H9 (cell line): ENCODE measurements at regions not wholly inside any gene's neighbourhood (a gene's known extent, or its start where the extent isn't known, plus 50 kb on each side); places are given as distances from the start of the nearest gene placed in this dataset.
A peak's percentile ranks its signal among the peaks of the same experiment; 100 is the strongest.

Experiments used
- DNase-seq: peaks from one replicate; pipeline ENCODE4 v3.0.0-alpha.2; 2017
- H2AFZ ChIP-seq: one replicate; pipeline ENCODE4 v1.6.1; 2013; ENCODE audit warnings: mild to moderate bottlenecking, low read length, control low read depth, moderate library complexity
- H2AK5ac ChIP-seq: 2 replicates; pipeline ENCODE4 v1.6.1; 2013; ENCODE audit warnings: low read length, control low read depth, mixed read lengths; ENCODE audit not compliant: insufficient read length
- H2BK120ac ChIP-seq: one replicate; pipeline ENCODE4 v1.6.1; 2013; ENCODE audit warnings: low read depth, mild to moderate bottlenecking, low read length, control low read depth, inconsistent platforms; ENCODE audit not compliant: poor library complexity, severe bottlenecking
- H2BK12ac ChIP-seq: 2 replicates; pipeline ENCODE4 v1.6.1; 2013; ENCODE audit warnings: low read length, control low read depth, mixed read lengths, low read depth; ENCODE audit not compliant: insufficient read length
- H2BK15ac ChIP-seq: 2 replicates; pipeline ENCODE4 v1.6.1; 2013; ENCODE audit warnings: low read depth, low read length, control low read depth
- H2BK20ac ChIP-seq: one replicate; pipeline ENCODE4 v1.6.1; 2013; ENCODE audit warnings: low read depth, mild to moderate bottlenecking, low read length, control low read depth, inconsistent platforms; ENCODE audit not compliant: poor library complexity, severe bottlenecking
- H2BK5ac ChIP-seq: 2 replicates; pipeline ENCODE4 v1.6.1; 2013; ENCODE audit warnings: low read length, control low read depth, mixed read lengths; ENCODE audit not compliant: insufficient read length
- H3K14ac ChIP-seq: 2 replicates; pipeline ENCODE4 v1.6.1; 2013; ENCODE audit warnings: low read length, control low read depth; ENCODE audit not compliant: insufficient read depth
- H3K18ac ChIP-seq: 2 replicates; pipeline ENCODE4 v1.6.1; 2013; ENCODE audit warnings: low read depth, mild to moderate bottlenecking, mixed read lengths, low read length, control low read depth; ENCODE audit not compliant: insufficient read length
- H3K23ac ChIP-seq: 2 replicates; pipeline ENCODE4 v1.6.1; 2013; ENCODE audit warnings: low read length, control low read depth, mixed read lengths, low read depth; ENCODE audit not compliant: insufficient read length
- H3K23me2 ChIP-seq: 2 replicates; pipeline ENCODE4 v1.6.1; 2013; ENCODE audit warnings: low read depth, mild to moderate bottlenecking, mixed read lengths, low read length, control low read depth; ENCODE audit not compliant: insufficient read length, poor library complexity, severe bottlenecking
- H3K27ac ChIP-seq: 2 replicates; pipeline ENCODE4 v1.5.1; 2013; ENCODE audit warnings: low read length, control low read depth, mixed read lengths, low read depth; ENCODE audit not compliant: insufficient read length
- H3K27me3 ChIP-seq: 2 replicates; pipeline ENCODE4 v1.6.1; 2013; ENCODE audit warnings: low read length, control low read depth, inconsistent platforms; ENCODE audit not compliant: insufficient read depth
- H3K4ac ChIP-seq: 2 replicates; pipeline ENCODE4 v1.6.1; 2013; ENCODE audit warnings: low read depth, mild to moderate bottlenecking, control low read depth, inconsistent platforms, low read length, moderate library complexity
- H3K4me1 ChIP-seq: 2 replicates; pipeline ENCODE4 v1.6.1; 2013; ENCODE audit warnings: low read length, control low read depth, inconsistent platforms; ENCODE audit not compliant: insufficient read depth
- H3K4me2 ChIP-seq: 2 replicates; pipeline ENCODE4 v1.6.1; 2013; ENCODE audit warnings: low read length, control low read depth, mixed read lengths; ENCODE audit not compliant: insufficient read length, insufficient read depth
- H3K56ac ChIP-seq: 2 replicates; pipeline ENCODE4 v1.6.1; 2013; ENCODE audit warnings: low read depth, mild to moderate bottlenecking, mixed read lengths, low read length, control low read depth; ENCODE audit not compliant: insufficient read length
- H3K79me1 ChIP-seq: 2 replicates; pipeline ENCODE4 v1.6.1; 2013; ENCODE audit warnings: low read depth, mild to moderate bottlenecking, moderate library complexity, low read length, control low read depth, inconsistent platforms; ENCODE audit not compliant: insufficient read depth, poor library complexity, severe bottlenecking
- H3K79me2 ChIP-seq: 2 replicates; pipeline ENCODE4 v1.6.1; 2013; ENCODE audit warnings: low read length, control low read depth, inconsistent platforms; ENCODE audit not compliant: insufficient read depth
- H3K9ac ChIP-seq: 2 replicates; pipeline ENCODE4 v1.6.1; 2013; ENCODE audit warnings: low read length, control low read depth, mixed read lengths; ENCODE audit not compliant: insufficient read length; ENCODE audit errors: extremely low read depth
- H3K9me3 ChIP-seq: one replicate; pipeline ENCODE4 v1.6.1; 2013; ENCODE audit warnings: low read depth, low read length, inconsistent platforms; ENCODE audit not compliant: control insufficient read depth
- H3T11ph ChIP-seq: one replicate; pipeline ENCODE4 v1.6.1; 2013; ENCODE audit warnings: mild to moderate bottlenecking, low read length, control low read depth, inconsistent platforms
- H4K20me1 ChIP-seq: one replicate; pipeline ENCODE4 v1.6.1; 2013; ENCODE audit not compliant: control insufficient read depth, insufficient read length, insufficient read depth
- H4K5ac ChIP-seq: 2 replicates; pipeline ENCODE4 v1.6.1; 2013; ENCODE audit warnings: low read depth, mild to moderate bottlenecking, mixed read lengths, low read length, control low read depth; ENCODE audit not compliant: insufficient read length
- H4K8ac ChIP-seq: replicated peaks from 2 replicates; pipeline ENCODE4 v1.6.1; 2013; ENCODE audit warnings: low read length, control low read depth, mixed read lengths, low read depth; ENCODE audit not compliant: insufficient read length
- H4K91ac ChIP-seq: 2 replicates; pipeline ENCODE4 v1.6.1; 2013; ENCODE audit warnings: low read depth, mild to moderate bottlenecking, moderate library complexity, mixed read lengths, low read length, control low read depth; ENCODE audit not compliant: insufficient read length
- H3K27ac Mint-ChIP-seq, 3 experiments: 2 replicates in 2 of 3; 3 replicates in 1 of 3; pipeline ENCODE4 v1.8.0; 2020 to 2021; ENCODE audit warnings: mixed read lengths in 3 of 3, mild to moderate bottlenecking in 1 of 3, moderate library complexity in 1 of 3
- H3K27me3 Mint-ChIP-seq: 2 replicates; pipeline ENCODE4 v1.8.0; 2021; ENCODE audit warnings: low read depth, mild to moderate bottlenecking, moderate library complexity, mixed read lengths
- H3K36me3 Mint-ChIP-seq, 3 experiments: 2 replicates in 2 of 3; 3 replicates in 1 of 3; pipeline ENCODE4 v1.8.0; 2020 to 2021; ENCODE audit warnings: low read depth in 3 of 3, mixed read lengths in 3 of 3; ENCODE audit not compliant: insufficient read depth in 1 of 3
- H3K4me1 Mint-ChIP-seq, 2 experiments: 2 replicates each; pipeline ENCODE4 v1.8.0; 2020; ENCODE audit warnings: mixed read lengths in 2 of 2
- H3K4me3 Mint-ChIP-seq, 2 experiments: 2 replicates in 1 of 2; 3 replicates in 1 of 2; pipeline ENCODE4 v1.8.0; 2020 to 2021; ENCODE audit warnings: mild to moderate bottlenecking in 2 of 2, mixed read lengths in 2 of 2, moderate library complexity in 1 of 2
- H3K9me3 Mint-ChIP-seq, 2 experiments: 2 replicates in 1 of 2; 3 replicates in 1 of 2; pipeline ENCODE4 v1.8.0; 2020; ENCODE audit warnings: mild to moderate bottlenecking in 2 of 2, mixed read lengths in 2 of 2, moderate library complexity in 1 of 2
- CTCF ChIP-seq: fragments of 200-600 bp; sonication (generic); conservative IDR thresholded peaks from 3 replicates; pipeline ENCODE4 v1.8.0; 2021; ENCODE audit warnings: antibody characterized with exemption, mild to moderate bottlenecking
- WGBS: extraction: QIAGEN DNeasy Blood & Tissue Kit; methylation state at CpG from one replicate; pipeline ENCODE4 v1.1.7; 2013; ENCODE audit warnings: missing lambda C conversion rate, low lambda C conversion rate, mixed read lengths; ENCODE audit not compliant: insufficient read length; ENCODE audit errors: extremely low coverage; 5-methylcytosine and 5-hydroxymethylcytosine counted together

GRCh38 chr1:5415606-5416005, 576.6 kb downstream of the NPHP4 start:
- Histone ChIP-seq H2AK5ac (no peak overlapping the region), H3K14ac (no peak overlapping the region), H3K79me1 (no peaks in the 10 kb centered on the region), H3K27ac (no peak overlapping the region), H2BK15ac (no peak overlapping the region), H3K23me2 (no peaks in the 10 kb centered on the region), H4K20me1 (no peaks in the 10 kb centered on the region), H2BK120ac (no peak overlapping the region), H3K4me2 (no peak overlapping the region), H3K9ac (no peak overlapping the region), H3T11ph (no peak overlapping the region), H3K79me2 (no peaks in the 10 kb centered on the region), H4K8ac (no peak overlapping the region), H3K4ac (no peak overlapping the region), H3K56ac (no peak overlapping the region), H2BK5ac (no peak overlapping the region), H2AFZ (no peak overlapping the region), H3K4me1 (no peaks in the 10 kb centered on the region), H4K5ac (no peak overlapping the region), H3K18ac (no peak overlapping the region), H4K91ac (no peak overlapping the region), H2BK20ac (no peak overlapping the region), H2BK12ac (no peak overlapping the region), H3K23ac (no peak overlapping the region), H3K9me3 (no peaks in the 10 kb centered on the region), H3K27me3 (no peaks in the 10 kb centered on the region)
- H3K27ac Mint-ChIP-seq: peak overlapping the region in 1 of 3 experiments; percentile 62; a peak in 2 of 7 replicates
- no peaks in the 10 kb centered on the region for H3K9me3 Mint-ChIP-seq
- TF ChIP-seq CTCF: peak; percentile 52; the same call in 2 of the 3 replicates
- no CpG with 5 or more reads among the region's 7 CpGs for WGBS
- H3K36me3 Mint-ChIP-seq: no peaks in the 10 kb centered on the region
- peak; percentile 59 for DNase-seq
- peaks cover 5 to 11% of the 10 kb centered on the region in 2 experiments for H3K4me1 Mint-ChIP-seq
- H3K4me3 Mint-ChIP-seq: no peak overlapping the region
- H3K27me3 Mint-ChIP-seq: peaks cover 11% of the 10 kb centered on the region
